Tibial nerve (tissue), 4 donors: ENCODE measurements at regions not wholly inside any gene's neighbourhood (a gene's known extent, or its start where the extent isn't known, plus 50 kb on each side); places are given as distances from the start of the nearest gene placed in this dataset.

Source experiments
- DNase-seq, 2 donors: peaks; one replicate each; pipeline ENCODE4 v3.0.0-alpha.2; 2019; ENCODE audit warnings: low spot score in 2 of 2
- H3K27ac ChIP-seq, 4 donors: fragments of 200-600 bp; sonication (generic) in 3 of 4; one replicate each; pipeline ENCODE4 v1.5.1; 2017 to 2019; ENCODE audit warnings: mild to moderate bottlenecking in 1 of 4
- H3K27me3 ChIP-seq, 2 donors: fragments of 200-600 bp; sonication (generic) in 1 of 2; one replicate each; pipeline versions ENCODE4 v1.5.1 to v1.6.0; 2017 to 2019
- H3K36me3 ChIP-seq, 3 donors: fragments of 200-600 bp; sonication (generic); one replicate each; pipeline ENCODE4 v1.5.1; 2018 to 2019
- H3K4me1 ChIP-seq, 4 donors: fragments of 200-600 bp; sonication (generic) in 3 of 4; one replicate each; pipeline ENCODE4 v1.5.1; 2017 to 2019
- H3K4me3 ChIP-seq, 4 donors: fragments of 200-600 bp; sonication (generic) in 3 of 4; one replicate each; pipeline ENCODE4 v1.5.1; 2017 to 2019; ENCODE audit warnings: mild to moderate bottlenecking in 1 of 4, moderate library complexity in 1 of 4
- H3K9me3 ChIP-seq, 4 donors: fragments of 200-600 bp; sonication (generic) in 3 of 4; one replicate each; pipeline ENCODE4 v1.5.1; 2017 to 2019
- EP300 ChIP-seq, 2 donors: sonication (generic); formaldehyde crosslinking; IDR thresholded peaks; one replicate each; pipeline ENCODE4 v1.6.1; 2017; ENCODE audit warnings: antibody characterized with exemption in 2 of 2, mild to moderate bottlenecking in 1 of 2
- POLR2A ChIP-seq, 2 donors: fragments of 450-650 bp; IDR thresholded peaks; one replicate each; pipeline ENCODE4 v1.6.1; 2017; ENCODE audit warnings: antibody characterized with exemption in 2 of 2, mild to moderate bottlenecking in 2 of 2, moderate library complexity in 2 of 2
- WGBS, 2 donors: methylation state at CpG; one replicate each; pipeline ENCODE4 v1.1.5; 2018; 5-methylcytosine and 5-hydroxymethylcytosine counted together
- TF ChIP-seq, protein P1 (sequence below), 5 experiments: fragments of 200-600 bp in 3 of 5; fragments of 450-650 bp in 2 of 5; sonication (generic) in 3 of 5; IDR thresholded peaks; one replicate each; pipeline ENCODE4 v1.5.1; 2016 to 2019; ENCODE audit warnings: antibody characterized with exemption in 5 of 5, mild to moderate bottlenecking in 3 of 5, moderate library complexity in 2 of 5

DNA sequence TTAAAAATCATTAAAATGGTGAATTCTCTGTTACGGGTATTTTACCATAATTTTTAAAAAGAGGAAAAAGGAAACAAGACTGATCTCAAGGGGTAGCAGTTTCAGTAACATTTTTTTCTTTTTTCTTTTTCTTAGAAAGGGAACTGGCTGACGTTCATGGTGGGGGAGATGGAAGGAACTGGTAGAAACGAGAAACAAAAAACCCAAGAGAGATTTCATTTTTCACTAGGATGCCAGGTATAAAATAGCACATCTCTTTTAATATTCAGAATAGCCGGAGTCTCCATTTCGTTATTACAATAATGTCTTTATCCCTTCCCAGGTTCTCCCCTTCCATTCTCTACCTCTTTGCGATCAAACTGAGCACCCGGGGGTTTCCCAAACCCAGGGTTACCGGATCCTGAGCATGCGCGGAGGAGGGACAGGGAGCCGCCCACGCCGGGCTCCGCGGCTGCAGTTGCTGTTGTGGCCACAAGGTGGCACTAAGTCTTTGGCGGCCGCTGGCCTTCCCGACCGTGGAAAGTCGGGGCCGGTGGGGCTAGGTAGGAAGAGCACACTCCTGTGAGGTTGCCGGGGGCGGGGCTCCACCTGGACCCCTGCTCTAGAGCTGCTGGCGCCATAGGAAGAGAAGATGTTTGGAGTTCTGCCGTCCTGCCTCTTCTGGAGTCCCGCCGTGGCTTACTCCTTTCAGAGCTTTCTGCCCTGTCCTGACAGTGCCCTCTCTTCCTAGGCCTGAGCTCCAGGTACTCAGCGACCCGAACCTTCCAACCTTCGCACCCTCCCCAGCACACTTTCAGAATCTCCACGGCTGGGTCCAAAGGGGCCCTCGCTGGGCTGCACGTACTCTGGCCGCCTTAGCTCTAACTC lies 146.8 kb downstream of the SH3BGRL2 start:
- H3K4me1 ChIP-seq: peaks cover 0 to 13% (median 1%) of the 10 kb centered on the region in 4 donors
- TF ChIP-seq, protein P1, sequence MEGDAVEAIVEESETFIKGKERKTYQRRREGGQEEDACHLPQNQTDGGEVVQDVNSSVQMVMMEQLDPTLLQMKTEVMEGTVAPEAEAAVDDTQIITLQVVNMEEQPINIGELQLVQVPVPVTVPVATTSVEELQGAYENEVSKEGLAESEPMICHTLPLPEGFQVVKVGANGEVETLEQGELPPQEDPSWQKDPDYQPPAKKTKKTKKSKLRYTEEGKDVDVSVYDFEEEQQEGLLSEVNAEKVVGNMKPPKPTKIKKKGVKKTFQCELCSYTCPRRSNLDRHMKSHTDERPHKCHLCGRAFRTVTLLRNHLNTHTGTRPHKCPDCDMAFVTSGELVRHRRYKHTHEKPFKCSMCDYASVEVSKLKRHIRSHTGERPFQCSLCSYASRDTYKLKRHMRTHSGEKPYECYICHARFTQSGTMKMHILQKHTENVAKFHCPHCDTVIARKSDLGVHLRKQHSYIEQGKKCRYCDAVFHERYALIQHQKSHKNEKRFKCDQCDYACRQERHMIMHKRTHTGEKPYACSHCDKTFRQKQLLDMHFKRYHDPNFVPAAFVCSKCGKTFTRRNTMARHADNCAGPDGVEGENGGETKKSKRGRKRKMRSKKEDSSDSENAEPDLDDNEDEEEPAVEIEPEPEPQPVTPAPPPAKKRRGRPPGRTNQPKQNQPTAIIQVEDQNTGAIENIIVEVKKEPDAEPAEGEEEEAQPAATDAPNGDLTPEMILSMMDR (IDR thresholded peaks at IDR 0.05): peak; percentile 91 to 99 (median 92)
- TF ChIP-seq EP300 (IDR thresholded peaks at IDR 0.05) (no peak), POLR2A (IDR thresholded peaks at IDR 0.05) (no peak)
- 20 to 24% methylated on average over 34 of the region's 34 CpGs for WGBS, 2 donors
- H3K27me3 ChIP-seq: no peaks in the 10 kb centered on the region
- H3K36me3 ChIP-seq: no peaks in the 10 kb centered on the region
- H3K9me3 ChIP-seq: no peaks in the 10 kb centered on the region
- peak; percentile 44 to 66 for DNase-seq
- H3K27ac ChIP-seq: no peak overlapping the region
- peak overlapping the region; percentile 5 to 44 (median 29) for H3K4me3 ChIP-seq

DNA sequence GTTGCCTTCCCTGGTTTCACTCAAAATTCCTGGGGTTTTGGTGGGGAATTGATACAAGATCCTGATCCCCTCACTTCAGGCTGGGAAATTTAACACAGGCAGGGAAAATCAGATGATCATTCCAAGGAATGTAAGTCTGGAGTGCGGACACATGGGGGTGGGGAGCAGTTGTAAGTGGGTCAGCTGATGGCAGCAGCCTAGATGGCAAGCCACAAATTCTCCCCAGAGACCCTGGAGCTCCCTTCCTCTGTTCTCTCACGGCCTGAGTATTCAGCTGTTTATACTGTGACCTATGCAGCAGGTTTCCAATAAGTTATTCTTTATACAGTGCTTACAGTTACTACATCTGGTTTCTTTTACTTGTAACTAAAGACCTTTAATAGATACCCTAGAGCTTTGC lies 144.9 kb downstream of the SH3BGRL2 start:
- Histone ChIP-seq H3K9me3 (no peaks in the 10 kb centered on the region), H3K27ac (no peak overlapping the region), H3K4me3 (no peak overlapping the region), H3K36me3 (no peaks in the 10 kb centered on the region), H3K4me1 (peaks cover 0 to 13% (median 1%) of the 10 kb centered on the region in 4 donors), H3K27me3 (no peaks in the 10 kb centered on the region)
- 48 to 77% methylated on average over 2 of the region's 2 CpGs for WGBS, 2 donors
- TF ChIP-seq, protein P1 (IDR thresholded peaks at IDR 0.05): no peak
- TF ChIP-seq POLR2A (IDR thresholded peaks at IDR 0.05) (no peak), EP300 (IDR thresholded peaks at IDR 0.05) (no peak)
- DNase-seq: no peak

DNA sequence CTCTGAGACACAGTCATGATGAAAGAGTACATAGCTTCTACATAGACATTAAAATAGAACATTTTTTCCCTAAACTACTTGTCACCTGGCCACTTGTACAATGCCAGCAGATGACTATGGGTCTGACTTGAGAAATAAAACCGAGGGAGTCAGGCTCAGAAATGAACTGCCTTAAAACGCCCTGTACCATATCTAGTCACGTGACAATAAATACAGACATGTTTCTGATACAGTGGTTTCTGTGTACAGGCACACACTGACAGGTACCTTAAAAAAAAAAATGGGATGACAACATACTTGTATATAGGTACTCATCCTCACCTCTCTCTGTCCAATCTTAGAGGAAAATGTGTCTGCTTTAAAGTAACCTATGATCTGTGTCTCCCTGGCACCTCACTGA lies 144.1 kb downstream of the SH3BGRL2 start:
- H3K4me1 ChIP-seq: peaks cover 0 to 13% (median 1%) of the 10 kb centered on the region in 4 donors
- TF ChIP-seq, protein P1 (IDR thresholded peaks at IDR 0.05): no peak
- no peak for TF ChIP-seq EP300 (IDR thresholded peaks at IDR 0.05)
- TF ChIP-seq POLR2A (IDR thresholded peaks at IDR 0.05): no peak
- H3K4me3 ChIP-seq: no peak overlapping the region
- H3K27ac ChIP-seq: no peak overlapping the region
- H3K27me3 ChIP-seq: no peaks in the 10 kb centered on the region
- H3K9me3 ChIP-seq: no peaks in the 10 kb centered on the region
- H3K36me3 ChIP-seq: no peaks in the 10 kb centered on the region
- no peak for DNase-seq
- 82 to 86% methylated on average over 3 of the region's 3 CpGs for WGBS, 2 donors

DNA sequence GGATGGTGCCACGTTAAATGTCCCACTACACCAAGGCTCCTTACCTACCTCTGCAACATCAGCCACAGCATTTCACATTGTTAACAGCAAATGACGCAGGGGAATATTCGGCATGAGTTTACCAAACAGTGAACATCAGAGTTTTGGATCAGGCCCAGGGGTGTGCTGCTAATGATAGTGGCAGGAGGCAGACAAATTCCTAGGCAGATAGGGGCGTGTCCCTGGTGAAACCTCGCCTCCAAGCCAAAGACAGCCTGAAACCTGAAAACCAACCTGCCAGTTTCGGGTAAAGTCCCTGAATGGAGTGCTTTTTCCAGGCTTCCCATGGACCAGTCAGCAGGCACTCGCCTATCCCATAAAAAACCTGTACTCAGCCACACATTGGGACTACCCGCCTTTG lies 133.6 kb downstream of the SH3BGRL2 start:
- peaks cover 0 to 21% (median 0%) of the 10 kb centered on the region in 4 donors for H3K9me3 ChIP-seq
- no peak overlapping the region for H3K27ac ChIP-seq
- no peaks in the 10 kb centered on the region for H3K4me1 ChIP-seq
- TF ChIP-seq, protein P1 (IDR thresholded peaks at IDR 0.05): no peak
- TF ChIP-seq EP300 (IDR thresholded peaks at IDR 0.05) (no peak), POLR2A (IDR thresholded peaks at IDR 0.05) (no peak)
- 75% methylated on average over 8 of the region's 8 CpGs for WGBS, 2 donors
- no peaks in the 10 kb centered on the region for H3K27me3 ChIP-seq
- no peak overlapping the region for H3K4me3 ChIP-seq
- DNase-seq: no peak
- H3K36me3 ChIP-seq: no peaks in the 10 kb centered on the region

DNA sequence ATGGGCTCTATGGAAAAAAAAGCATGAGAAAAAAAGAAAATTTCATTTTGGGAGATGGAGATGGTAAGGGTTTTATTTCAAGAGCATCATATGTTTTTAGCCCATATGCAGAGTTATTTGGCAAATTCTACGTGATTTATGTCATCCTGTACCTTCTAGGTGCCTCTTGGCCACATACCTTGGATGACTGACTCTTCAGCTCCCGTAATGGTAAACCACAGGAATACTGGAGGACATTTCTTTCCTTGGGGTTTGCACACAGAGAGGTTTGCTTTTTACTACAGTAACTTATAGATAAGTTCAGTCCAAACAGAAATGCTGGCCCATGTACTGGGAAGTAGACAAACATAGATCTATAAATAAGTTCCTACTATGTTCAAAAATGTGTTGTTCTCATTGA lies 132.2 kb downstream of the SH3BGRL2 start:
- TF ChIP-seq POLR2A (IDR thresholded peaks at IDR 0.05) (no peak), EP300 (IDR thresholded peaks at IDR 0.05) (no peak)
- TF ChIP-seq, protein P1 (IDR thresholded peaks at IDR 0.05): no peak
- no peak overlapping the region for H3K27ac ChIP-seq
- H3K27me3 ChIP-seq: no peaks in the 10 kb centered on the region
- no peak for DNase-seq
- peaks cover 0 to 9% (median 0%) of the 10 kb centered on the region in 4 donors for H3K9me3 ChIP-seq
- WGBS, 2 donors: 78 to 86% methylated on average over 2 of the region's 2 CpGs
- no peaks in the 10 kb centered on the region for H3K4me1 ChIP-seq
- H3K36me3 ChIP-seq: no peaks in the 10 kb centered on the region
- no peak overlapping the region for H3K4me3 ChIP-seq
